ENCODE measurements at regions not wholly inside any gene's neighbourhood (a gene's known extent, or its start where the extent isn't known, plus 50 kb on each side); places are given as distances from the start of the nearest gene placed in this dataset.

- TF ChIP-seq POLR2A (IDR thresholded peaks at IDR 0.05) (no peak), CTCF (IDR thresholded peaks at IDR 0.05) (no peak)
Measured at GRCh38 chr9:15103290-15103689, 193.1 kb upstream of the FREM1 start.

All from testis (tissue), 2 donors.